Cardiac muscle cell (in vitro differentiated cells and primary cell): ENCODE measurements at regions not wholly inside any gene's neighbourhood (a gene's known extent, or its start where the extent isn't known, plus 50 kb on each side); places are given as distances from the start of the nearest gene placed in this dataset.

Experiments used
- DNase-seq, 2 donors: peaks; one replicate each; pipeline versions ENCODE4 v3.0.0 to v3.0.0-alpha.2; 2010 to 2017; ENCODE audit warnings: low read depth in 1 of 2, low spot score in 1 of 2
- H3K27ac ChIP-seq: fragments of 200-600 bp; sonication (generic); 2 replicates; pipeline ENCODE4 v1.5.1; 2016
- H3K27me3 ChIP-seq: fragments of 200-600 bp; sonication (generic); 2 replicates; pipeline ENCODE4 v1.6.0; 2016; ENCODE audit warnings: control low read depth
- H3K36me3 ChIP-seq: fragments of 200-600 bp; sonication (generic); 2 replicates; pipeline ENCODE4 v1.5.1; 2016; ENCODE audit warnings: control low read depth
- H3K4me1 ChIP-seq: fragments of 200-600 bp; sonication (generic); 2 replicates; pipeline ENCODE4 v1.8.1; 2017; ENCODE audit warnings: low read depth, mild to moderate bottlenecking, mixed run types
- H3K4me3 ChIP-seq: fragments of 200-600 bp; sonication (generic); 2 replicates; pipeline ENCODE4 v1.5.1; 2016; ENCODE audit warnings: mild to moderate bottlenecking
- H3K9me3 ChIP-seq: fragments of 200-600 bp; sonication (generic); 2 replicates; pipeline ENCODE4 v1.5.1; 2017; ENCODE audit warnings: low read depth, mild to moderate bottlenecking, control low read depth
- TF ChIP-seq, protein P1 (sequence below): IDR thresholded peaks from 2 replicates; pipeline ENCODE4 v1.5.1; 2012; ENCODE audit warnings: low read depth, mild to moderate bottlenecking, low read length

DNA sequence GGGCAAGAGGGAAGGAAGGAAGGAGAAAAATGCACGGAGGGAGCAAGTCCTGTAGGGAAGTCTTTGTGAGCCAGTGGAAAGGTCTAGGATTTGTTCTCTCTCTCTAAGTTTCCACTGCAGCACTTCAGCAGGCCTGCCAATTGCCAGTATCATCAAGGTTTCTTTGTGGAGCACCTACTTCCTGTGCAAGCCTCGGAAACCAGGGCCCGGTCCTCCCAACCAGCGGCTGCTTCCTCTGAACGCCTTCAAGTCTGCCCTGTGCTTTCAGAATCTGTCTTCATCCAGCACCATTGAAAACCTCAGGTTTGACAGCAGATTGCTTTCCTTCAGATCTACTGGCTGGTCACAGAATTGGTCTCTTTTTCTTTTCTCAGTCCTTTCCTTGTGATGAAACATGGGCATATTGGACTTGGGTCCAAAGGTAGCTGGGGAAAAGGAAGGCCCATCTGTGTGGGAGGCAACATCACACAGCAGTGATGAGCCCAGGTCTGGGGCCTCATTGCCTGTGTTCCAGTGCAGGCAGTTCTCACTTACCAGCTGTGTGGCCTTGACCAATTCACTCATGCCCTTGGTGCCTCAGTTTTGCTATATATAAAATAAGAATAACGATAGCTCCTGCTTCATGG is 144.5 kb downstream of the SEC16B start:
- H3K27ac ChIP-seq = no peak overlapping the region
- no peaks in the 10 kb centered on the region for H3K9me3 ChIP-seq
- H3K4me1 ChIP-seq = peaks cover 6% of the 10 kb centered on the region
- no peak overlapping the region for H3K4me3 ChIP-seq
- H3K27me3 ChIP-seq = no peaks in the 10 kb centered on the region
- no peak for DNase-seq
- TF ChIP-seq, protein P1, sequence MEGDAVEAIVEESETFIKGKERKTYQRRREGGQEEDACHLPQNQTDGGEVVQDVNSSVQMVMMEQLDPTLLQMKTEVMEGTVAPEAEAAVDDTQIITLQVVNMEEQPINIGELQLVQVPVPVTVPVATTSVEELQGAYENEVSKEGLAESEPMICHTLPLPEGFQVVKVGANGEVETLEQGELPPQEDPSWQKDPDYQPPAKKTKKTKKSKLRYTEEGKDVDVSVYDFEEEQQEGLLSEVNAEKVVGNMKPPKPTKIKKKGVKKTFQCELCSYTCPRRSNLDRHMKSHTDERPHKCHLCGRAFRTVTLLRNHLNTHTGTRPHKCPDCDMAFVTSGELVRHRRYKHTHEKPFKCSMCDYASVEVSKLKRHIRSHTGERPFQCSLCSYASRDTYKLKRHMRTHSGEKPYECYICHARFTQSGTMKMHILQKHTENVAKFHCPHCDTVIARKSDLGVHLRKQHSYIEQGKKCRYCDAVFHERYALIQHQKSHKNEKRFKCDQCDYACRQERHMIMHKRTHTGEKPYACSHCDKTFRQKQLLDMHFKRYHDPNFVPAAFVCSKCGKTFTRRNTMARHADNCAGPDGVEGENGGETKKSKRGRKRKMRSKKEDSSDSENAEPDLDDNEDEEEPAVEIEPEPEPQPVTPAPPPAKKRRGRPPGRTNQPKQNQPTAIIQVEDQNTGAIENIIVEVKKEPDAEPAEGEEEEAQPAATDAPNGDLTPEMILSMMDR = no peak
- H3K36me3 ChIP-seq = no peaks in the 10 kb centered on the region

- peaks cover 6% of the 10 kb centered on the region for H3K4me1 ChIP-seq
- H3K36me3 ChIP-seq = no peaks in the 10 kb centered on the region
- no peak for DNase-seq
- no peaks in the 10 kb centered on the region for H3K27me3 ChIP-seq
- no peaks in the 10 kb centered on the region for H3K9me3 ChIP-seq
- H3K4me3 ChIP-seq = no peak overlapping the region
- H3K27ac ChIP-seq = no peak overlapping the region
- TF ChIP-seq, protein P1 = no peak
Measured at GRCh38 chr1:177824508-177824982, 145.3 kb downstream of the SEC16B start.

DNA sequence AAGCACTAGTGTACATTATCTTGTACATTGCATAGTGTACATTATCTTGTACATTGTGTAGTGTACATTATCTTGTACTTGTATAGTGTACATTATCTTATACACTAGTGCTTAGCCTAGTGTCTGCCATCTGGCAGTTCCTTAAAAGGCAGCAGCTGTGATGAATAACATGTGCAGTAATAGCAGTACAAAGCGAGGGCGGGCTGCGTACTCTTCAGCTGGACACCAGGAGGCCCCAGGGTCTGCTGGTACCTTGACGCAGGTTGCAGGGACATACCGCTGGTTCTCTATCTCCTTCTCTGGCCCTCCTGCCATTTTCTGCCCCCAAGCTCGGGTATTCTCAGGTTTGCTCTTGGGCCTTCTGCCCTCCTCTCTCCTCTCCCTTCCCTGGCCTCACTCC is 149.6 kb downstream of the SEC16B start:
- TF ChIP-seq, protein P1 = no peak
- Histone ChIP-seq H3K27ac (no peak overlapping the region), H3K4me3 (no peak overlapping the region), H3K36me3 (no peaks in the 10 kb centered on the region), H3K27me3 (no peaks in the 10 kb centered on the region), H3K9me3 (no peaks in the 10 kb centered on the region), H3K4me1 (peaks cover 13% of the 10 kb centered on the region)
- DNase-seq = no peak

- H3K27ac ChIP-seq = no peak overlapping the region
Measured at GRCh38 chr1:177817937-177818875, 151.7 kb downstream of the SEC16B start.

DNA sequence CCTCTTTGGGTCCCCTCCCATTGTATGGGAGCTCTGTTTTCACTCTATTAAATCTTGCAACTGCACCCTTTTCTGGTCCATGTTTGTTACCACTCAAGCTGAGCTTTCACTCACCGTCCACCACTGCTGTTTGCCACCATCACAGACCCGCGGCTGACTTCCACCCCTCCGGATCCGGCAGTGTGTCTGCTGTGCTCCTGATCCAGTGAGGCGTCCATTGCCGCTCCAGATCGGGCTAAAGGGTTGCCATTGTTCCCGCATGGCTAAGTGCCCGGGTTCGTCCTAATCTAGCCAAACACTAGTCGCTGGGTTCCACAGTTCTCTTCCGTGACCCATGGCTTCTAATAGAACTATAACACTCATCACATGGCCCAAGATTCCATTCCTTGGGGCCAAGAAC is 157.2 kb downstream of the SEC16B start:
- Histone ChIP-seq H3K4me3 (no peak overlapping the region), H3K9me3 (no peaks in the 10 kb centered on the region), H3K27ac (no peak overlapping the region), H3K4me1 (no peaks in the 10 kb centered on the region), H3K27me3 (no peaks in the 10 kb centered on the region), H3K36me3 (no peaks in the 10 kb centered on the region)
- DNase-seq = no peak
- TF ChIP-seq, protein P1 = no peak

More at GRCh38 chr1:177817937-177818875, 151.7 kb downstream of the SEC16B start:
- Histone ChIP-seq H3K4me3 (no peak overlapping the region), H3K9me3 (no peaks in the 10 kb centered on the region), H3K36me3 (no peaks in the 10 kb centered on the region), H3K27me3 (no peaks in the 10 kb centered on the region), H3K4me1 (peaks cover 7% of the 10 kb centered on the region)
- DNase-seq = no peak
- TF ChIP-seq, protein P1 = no peak
